ENCODE measurements at regions not wholly inside any gene's neighbourhood (a gene's known extent, or its start where the extent isn't known, plus 50 kb on each side); places are given as distances from the start of the nearest gene placed in this dataset.

GRCh38 chr4:66920514-66920913 lies 624.8 kb downstream of the CENPC start:
- no peaks in the 10 kb centered on the region for H3K36me3 ChIP-seq
- no peak for DNase-seq
- no peak overlapping the region for H3K27ac ChIP-seq
- no peak overlapping the region for H3K9ac ChIP-seq (ENCODE audit: low read depth in 2 of 2, low read length in 2 of 2)
- no peaks in the 10 kb centered on the region for H3K9me3 ChIP-seq
- no peak overlapping the region for H3K4me3 ChIP-seq
- no peak for TF ChIP-seq CTCF (IDR thresholded peaks at IDR 0.05)
- intact Hi-C loops (cut with DNase I) = no loop called here
- H3K27me3 ChIP-seq = no peaks in the 10 kb centered on the region
- no peaks in the 10 kb centered on the region for H3K4me1 ChIP-seq

- H3K9me3 ChIP-seq = no peaks in the 10 kb centered on the region
- intact Hi-C loops (cut with DNase I) = no loop called here
- no peak overlapping the region for H3K4me3 ChIP-seq
- H3K27me3 ChIP-seq = no peaks in the 10 kb centered on the region
- no peak for DNase-seq
- H3K27ac ChIP-seq = no peak overlapping the region
- no peak overlapping the region for H3K9ac ChIP-seq (ENCODE audit: low read depth in 2 of 2, low read length in 2 of 2)
- no peak for TF ChIP-seq CTCF (IDR thresholded peaks at IDR 0.05)
- H3K36me3 ChIP-seq = no peaks in the 10 kb centered on the region
- H3K4me1 ChIP-seq = no peaks in the 10 kb centered on the region
These were observed 633.4 kb downstream of the CENPC start for GRCh38 chr4:66911880-66912279.

GRCh38 chr4:66906314-66906713 lies 639.0 kb downstream of the CENPC start:
- no peak for TF ChIP-seq CTCF (IDR thresholded peaks at IDR 0.05)
- Histone ChIP-seq H3K4me3 (no peak overlapping the region), H3K27me3 (no peaks in the 10 kb centered on the region), H3K36me3 (no peaks in the 10 kb centered on the region), H3K27ac (no peak overlapping the region), H3K9ac (ENCODE audit: low read depth in 2 of 2, low read length in 2 of 2) (no peak overlapping the region), H3K9me3 (no peaks in the 10 kb centered on the region), H3K4me1 (no peaks in the 10 kb centered on the region)
- DNase-seq = no peak
- intact Hi-C loops (cut with DNase I) = no loop called here

GRCh38 chr4:66899422-66900065 lies 645.8 kb downstream of the CENPC start:
- H3K9me3 ChIP-seq = no peaks in the 10 kb centered on the region
- no peak overlapping the region for H3K27ac ChIP-seq
- H3K27me3 ChIP-seq = no peaks in the 10 kb centered on the region
- DNase-seq = no peak
- H3K4me3 ChIP-seq = no peak overlapping the region
- no peaks in the 10 kb centered on the region for H3K36me3 ChIP-seq
- H3K9ac ChIP-seq (ENCODE audit: low read depth in 2 of 2, low read length in 2 of 2) = no peak overlapping the region
- no peaks in the 10 kb centered on the region for H3K4me1 ChIP-seq
- intact Hi-C loops (cut with DNase I) = no loop called here
- TF ChIP-seq CTCF (IDR thresholded peaks at IDR 0.05) = no peak

GRCh38 chr4:66893807-66894206 lies 651.5 kb downstream of the CENPC start:
- no peaks in the 10 kb centered on the region for H3K9me3 ChIP-seq
- H3K9ac ChIP-seq (ENCODE audit: low read depth in 2 of 2, low read length in 2 of 2) = no peak overlapping the region
- no peaks in the 10 kb centered on the region for H3K27me3 ChIP-seq
- H3K4me1 ChIP-seq = no peaks in the 10 kb centered on the region
- intact Hi-C loops (cut with DNase I) = no loop called here
- no peak overlapping the region for H3K4me3 ChIP-seq
- H3K27ac ChIP-seq = no peak overlapping the region
- no peak for DNase-seq
- TF ChIP-seq CTCF (IDR thresholded peaks at IDR 0.05) = no peak
- H3K36me3 ChIP-seq = no peaks in the 10 kb centered on the region

Data from colonic mucosa (tissue), 4 donors.